ENCODE measurements at regions not wholly inside any gene's neighbourhood (a gene's known extent, or its start where the extent isn't known, plus 50 kb on each side); places are given as distances from the start of the nearest gene placed in this dataset.

DNA sequence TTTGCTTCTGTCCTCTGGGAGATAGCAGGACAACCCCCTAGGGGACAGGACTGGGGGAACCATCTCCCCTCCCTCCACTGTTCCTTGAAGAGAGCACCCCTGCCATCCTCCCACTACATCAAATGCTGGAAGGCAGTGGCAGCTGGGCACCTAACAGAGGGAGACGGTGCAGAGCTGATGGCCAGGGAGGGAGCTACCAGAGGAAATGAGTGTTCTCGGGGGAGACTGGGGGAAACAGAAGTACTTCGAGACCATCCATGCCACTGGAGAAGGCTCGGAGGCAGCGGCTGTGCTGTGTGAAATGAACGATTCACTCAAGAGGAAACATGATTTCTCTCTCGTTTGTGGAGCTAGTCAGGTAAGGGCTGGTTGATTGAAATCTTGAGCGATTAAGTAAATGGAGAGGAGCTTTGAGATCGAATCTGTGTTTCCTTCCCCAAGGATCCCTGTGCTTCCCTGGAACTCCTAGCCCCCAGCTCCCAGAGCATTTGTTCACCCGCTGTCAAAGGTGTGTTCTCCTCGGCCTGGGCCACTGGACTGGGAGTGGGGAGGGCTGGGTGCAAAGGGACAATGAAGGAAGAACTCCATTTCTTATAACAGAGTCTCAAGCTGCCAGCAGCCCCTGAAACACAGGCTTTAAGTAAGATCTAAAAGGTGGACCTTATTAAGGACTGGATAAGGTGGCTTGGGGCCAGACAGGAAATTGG lies 261.3 kb upstream of the MOCS1 start:
- H3K27ac ChIP-seq = no peak overlapping the region
- TF ChIP-seq, protein P1, sequence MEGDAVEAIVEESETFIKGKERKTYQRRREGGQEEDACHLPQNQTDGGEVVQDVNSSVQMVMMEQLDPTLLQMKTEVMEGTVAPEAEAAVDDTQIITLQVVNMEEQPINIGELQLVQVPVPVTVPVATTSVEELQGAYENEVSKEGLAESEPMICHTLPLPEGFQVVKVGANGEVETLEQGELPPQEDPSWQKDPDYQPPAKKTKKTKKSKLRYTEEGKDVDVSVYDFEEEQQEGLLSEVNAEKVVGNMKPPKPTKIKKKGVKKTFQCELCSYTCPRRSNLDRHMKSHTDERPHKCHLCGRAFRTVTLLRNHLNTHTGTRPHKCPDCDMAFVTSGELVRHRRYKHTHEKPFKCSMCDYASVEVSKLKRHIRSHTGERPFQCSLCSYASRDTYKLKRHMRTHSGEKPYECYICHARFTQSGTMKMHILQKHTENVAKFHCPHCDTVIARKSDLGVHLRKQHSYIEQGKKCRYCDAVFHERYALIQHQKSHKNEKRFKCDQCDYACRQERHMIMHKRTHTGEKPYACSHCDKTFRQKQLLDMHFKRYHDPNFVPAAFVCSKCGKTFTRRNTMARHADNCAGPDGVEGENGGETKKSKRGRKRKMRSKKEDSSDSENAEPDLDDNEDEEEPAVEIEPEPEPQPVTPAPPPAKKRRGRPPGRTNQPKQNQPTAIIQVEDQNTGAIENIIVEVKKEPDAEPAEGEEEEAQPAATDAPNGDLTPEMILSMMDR (conservative IDR thresholded peaks at IDR 0.05) = no peak

GRCh38 chr6:40194447-40195170 lies 260.3 kb upstream of the MOCS1 start:
- TF ChIP-seq, protein P1 (conservative IDR thresholded peaks at IDR 0.05) = no peak
- no peak overlapping the region for H3K27ac ChIP-seq

DNA sequence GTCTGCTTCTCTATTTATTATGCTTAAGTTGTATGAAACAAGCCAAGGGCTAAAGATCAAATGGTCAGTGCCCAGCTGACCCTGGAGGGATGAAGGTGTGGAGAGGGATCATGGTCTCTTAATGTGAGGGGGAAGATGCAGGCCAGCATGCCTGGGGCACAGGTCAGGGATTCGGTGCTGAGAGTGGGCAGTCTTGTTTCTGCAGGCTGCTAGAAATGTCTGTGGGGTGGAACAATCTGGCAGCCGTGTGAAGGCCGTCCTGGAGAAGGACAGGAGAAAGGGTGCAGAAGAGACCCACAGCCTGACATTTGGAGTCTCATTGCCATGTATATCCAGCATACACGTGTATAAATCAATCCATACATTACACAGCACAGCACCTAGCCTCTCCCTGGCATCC lies 258.3 kb upstream of the MOCS1 start:
- H3K27ac ChIP-seq = no peak overlapping the region
- TF ChIP-seq, protein P1 (conservative IDR thresholded peaks at IDR 0.05) = no peak

- TF ChIP-seq, protein P1 (conservative IDR thresholded peaks at IDR 0.05) = no peak
- H3K27ac ChIP-seq = no peak overlapping the region
These were observed 254.7 kb upstream of the MOCS1 start for GRCh38 chr6:40188931-40189330.

DNA sequence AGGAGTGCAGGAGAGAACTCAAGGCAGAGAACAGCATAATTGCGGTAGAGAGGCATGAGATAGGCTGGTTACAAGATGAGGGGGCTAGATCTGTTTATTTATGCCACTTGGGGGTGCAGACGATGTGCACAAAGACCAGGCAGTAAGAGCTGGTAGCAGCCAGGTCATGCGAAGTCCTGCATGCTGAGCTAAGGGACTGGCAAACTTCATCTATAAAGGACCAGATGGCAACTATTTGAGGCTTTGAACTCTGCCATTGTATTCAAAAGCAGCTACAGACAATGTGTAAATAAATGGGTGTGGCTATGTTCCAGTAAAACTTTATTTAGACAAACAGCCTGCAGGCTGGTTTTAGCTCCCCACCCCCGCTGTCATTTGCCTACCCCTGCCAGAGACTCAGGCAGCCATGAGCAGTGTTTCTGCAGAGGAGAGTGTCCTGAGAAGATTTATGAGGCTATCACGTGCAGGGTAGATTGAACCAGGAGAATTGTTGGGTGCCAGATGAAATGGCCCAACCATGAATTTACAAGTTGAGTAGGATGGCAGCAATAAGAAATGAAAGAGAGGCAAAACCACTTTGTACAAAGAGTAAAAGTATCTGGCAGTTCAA lies 253.4 kb upstream of the MOCS1 start:
- no peak overlapping the region for H3K27ac ChIP-seq
- TF ChIP-seq, protein P1 (conservative IDR thresholded peaks at IDR 0.05) = no peak

- TF ChIP-seq, protein P1 (conservative IDR thresholded peaks at IDR 0.05) = no peak
- H3K27ac ChIP-seq = peak overlapping the region; percentile 25; the same call in 1 of the 2 replicates
These were observed 251.2 kb upstream of the MOCS1 start for GRCh38 chr6:40185486-40185885.

GRCh38 chr6:40183902-40184301 lies 249.6 kb upstream of the MOCS1 start:
- TF ChIP-seq, protein P1 (conservative IDR thresholded peaks at IDR 0.05) = no peak
- no peak overlapping the region for H3K27ac ChIP-seq
